ENCODE measurements at regions not wholly inside any gene's neighbourhood (a gene's known extent, or its start where the extent isn't known, plus 50 kb on each side); places are given as distances from the start of the nearest gene placed in this dataset.

DNA sequence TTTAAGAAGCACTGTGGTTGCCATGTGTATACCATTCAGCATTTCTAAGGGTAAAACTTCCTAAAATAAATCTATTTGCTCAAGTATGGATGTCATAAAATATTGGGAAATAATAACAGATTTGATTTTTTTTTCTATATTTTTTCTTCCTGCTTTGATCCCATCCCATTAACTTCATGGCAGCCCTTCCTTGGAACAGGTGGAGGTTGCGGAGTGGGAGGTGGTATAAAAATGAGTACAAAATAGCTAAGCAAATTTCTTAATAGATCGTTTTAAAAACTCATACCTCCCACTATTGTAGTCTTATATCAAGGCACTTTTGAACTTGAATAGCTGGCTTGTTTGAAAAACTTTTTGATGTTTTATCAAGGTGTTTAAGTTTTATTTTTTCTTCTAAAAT is 152.1 kb upstream of the KYNU start:
- Mint-ChIP-seq H3K27me3 (ENCODE audit: unreplicated experiment) (no peaks in the 10 kb centered on the region), H3K27ac (ENCODE audit: unreplicated experiment) (no peak overlapping the region), H3K36me3 (ENCODE audit: low read depth, unreplicated experiment) (no peaks in the 10 kb centered on the region), H3K4me1 (ENCODE audit: unreplicated experiment) (no peaks in the 10 kb centered on the region), H3K9me3 (ENCODE audit: unreplicated experiment) (no peaks in the 10 kb centered on the region), H3K4me3 (ENCODE audit: unreplicated experiment) (no peak overlapping the region)
- DNase-seq (ENCODE audit: low spot score) = no peak
- TF ChIP-seq, protein P1, sequence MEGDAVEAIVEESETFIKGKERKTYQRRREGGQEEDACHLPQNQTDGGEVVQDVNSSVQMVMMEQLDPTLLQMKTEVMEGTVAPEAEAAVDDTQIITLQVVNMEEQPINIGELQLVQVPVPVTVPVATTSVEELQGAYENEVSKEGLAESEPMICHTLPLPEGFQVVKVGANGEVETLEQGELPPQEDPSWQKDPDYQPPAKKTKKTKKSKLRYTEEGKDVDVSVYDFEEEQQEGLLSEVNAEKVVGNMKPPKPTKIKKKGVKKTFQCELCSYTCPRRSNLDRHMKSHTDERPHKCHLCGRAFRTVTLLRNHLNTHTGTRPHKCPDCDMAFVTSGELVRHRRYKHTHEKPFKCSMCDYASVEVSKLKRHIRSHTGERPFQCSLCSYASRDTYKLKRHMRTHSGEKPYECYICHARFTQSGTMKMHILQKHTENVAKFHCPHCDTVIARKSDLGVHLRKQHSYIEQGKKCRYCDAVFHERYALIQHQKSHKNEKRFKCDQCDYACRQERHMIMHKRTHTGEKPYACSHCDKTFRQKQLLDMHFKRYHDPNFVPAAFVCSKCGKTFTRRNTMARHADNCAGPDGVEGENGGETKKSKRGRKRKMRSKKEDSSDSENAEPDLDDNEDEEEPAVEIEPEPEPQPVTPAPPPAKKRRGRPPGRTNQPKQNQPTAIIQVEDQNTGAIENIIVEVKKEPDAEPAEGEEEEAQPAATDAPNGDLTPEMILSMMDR (IDR thresholded peaks at IDR 0.05; ENCODE audit: unreplicated experiment) = no peak

- Mint-ChIP-seq H3K36me3 (ENCODE audit: low read depth, unreplicated experiment) (no peaks in the 10 kb centered on the region), H3K27ac (ENCODE audit: unreplicated experiment) (no peak overlapping the region), H3K27me3 (ENCODE audit: unreplicated experiment) (no peaks in the 10 kb centered on the region), H3K9me3 (ENCODE audit: unreplicated experiment) (no peaks in the 10 kb centered on the region), H3K4me3 (ENCODE audit: unreplicated experiment) (no peak overlapping the region), H3K4me1 (ENCODE audit: unreplicated experiment) (no peaks in the 10 kb centered on the region)
- TF ChIP-seq, protein P1 (IDR thresholded peaks at IDR 0.05; ENCODE audit: unreplicated experiment) = no peak
- DNase-seq (ENCODE audit: low spot score) = no peak
Observed at GRCh38 chr2:142724713-142725349, 152.6 kb upstream of the KYNU start.

GRCh38 chr2:142724186-142724585 is 153.3 kb upstream of the KYNU start:
- DNase-seq (ENCODE audit: low spot score) = no peak
- no peaks in the 10 kb centered on the region for H3K27me3 Mint-ChIP-seq (ENCODE audit: unreplicated experiment)
- H3K27ac Mint-ChIP-seq (ENCODE audit: unreplicated experiment) = no peak overlapping the region
- no peaks in the 10 kb centered on the region for H3K9me3 Mint-ChIP-seq (ENCODE audit: unreplicated experiment)
- TF ChIP-seq, protein P1 (IDR thresholded peaks at IDR 0.05; ENCODE audit: unreplicated experiment) = no peak
- H3K4me3 Mint-ChIP-seq (ENCODE audit: unreplicated experiment) = no peak overlapping the region
- no peaks in the 10 kb centered on the region for H3K4me1 Mint-ChIP-seq (ENCODE audit: unreplicated experiment)
- no peaks in the 10 kb centered on the region for H3K36me3 Mint-ChIP-seq (ENCODE audit: low read depth, unreplicated experiment)

GRCh38 chr2:142723236-142723635 is 154.2 kb upstream of the KYNU start:
- no peaks in the 10 kb centered on the region for H3K4me1 Mint-ChIP-seq (ENCODE audit: unreplicated experiment)
- no peak overlapping the region for H3K4me3 Mint-ChIP-seq (ENCODE audit: unreplicated experiment)
- DNase-seq (ENCODE audit: low spot score) = no peak
- no peaks in the 10 kb centered on the region for H3K27me3 Mint-ChIP-seq (ENCODE audit: unreplicated experiment)
- H3K9me3 Mint-ChIP-seq (ENCODE audit: unreplicated experiment) = no peaks in the 10 kb centered on the region
- TF ChIP-seq, protein P1 (IDR thresholded peaks at IDR 0.05; ENCODE audit: unreplicated experiment) = no peak
- H3K27ac Mint-ChIP-seq (ENCODE audit: unreplicated experiment) = no peak overlapping the region
- no peaks in the 10 kb centered on the region for H3K36me3 Mint-ChIP-seq (ENCODE audit: low read depth, unreplicated experiment)

GRCh38 chr2:142722569-142722968 is 154.9 kb upstream of the KYNU start:
- no peak overlapping the region for H3K27ac Mint-ChIP-seq (ENCODE audit: unreplicated experiment)

More at GRCh38 chr2:142722569-142722968, 154.9 kb upstream of the KYNU start:
- no peak overlapping the region for H3K4me3 Mint-ChIP-seq (ENCODE audit: unreplicated experiment)
- H3K4me1 Mint-ChIP-seq (ENCODE audit: unreplicated experiment) = no peaks in the 10 kb centered on the region
- H3K36me3 Mint-ChIP-seq (ENCODE audit: low read depth, unreplicated experiment) = no peaks in the 10 kb centered on the region
- no peak for DNase-seq (ENCODE audit: low spot score)
- no peaks in the 10 kb centered on the region for H3K27me3 Mint-ChIP-seq (ENCODE audit: unreplicated experiment)
- TF ChIP-seq, protein P1 (IDR thresholded peaks at IDR 0.05; ENCODE audit: unreplicated experiment) = no peak
- no peaks in the 10 kb centered on the region for H3K9me3 Mint-ChIP-seq (ENCODE audit: unreplicated experiment)

Data from endothelial cell (in vitro differentiated cells).